ENCODE measurements at regions not wholly inside any gene's neighbourhood (a gene's known extent, or its start where the extent isn't known, plus 50 kb on each side); places are given as distances from the start of the nearest gene placed in this dataset.
"Not testable (repeated sequence)": the region's sequence is repeated elsewhere in the genome, so short reads cannot be mapped to it uniquely, and the experiment has no call there.

GRCh38 chr1:182164273-182164672 lies 102.8 kb upstream of the ZNF648 start:
- no peaks in the 10 kb centered on the region for H3K36me3 ChIP-seq
- peaks cover 0 to 7% (median 0%) of the 10 kb centered on the region in 4 donors for H3K4me1 ChIP-seq
- intact Hi-C loops (cut with DNase I; ENCODE audit: low total_unique reads), result no loop called here
- 67 to 79% methylated on average over 1 to 2 of the region's 2 CpGs for WGBS, 2 donors (ENCODE audit: low coverage in 1 of 2)
- no peaks in the 10 kb centered on the region for H3K27me3 ChIP-seq
- no peak overlapping the region for H3K4me3 ChIP-seq
- no peak for DNase-seq
- peak overlapping the region; percentile 30 to 62 (median 48) for H3K27ac ChIP-seq
- TF ChIP-seq POLR2AphosphoS5 (IDR thresholded peaks at IDR 0.05), result no peak
- TF ChIP-seq CTCF (IDR thresholded peaks at IDR 0.05), result no peak
- TF ChIP-seq EP300 (IDR thresholded peaks at IDR 0.05; ENCODE audit: low read depth), result no peak
- no peak for TF ChIP-seq POLR2A (IDR thresholded peaks at IDR 0.05)
- in situ Hi-C loops (cut with MboI; ENCODE audit: low pct_ligation_motif_present in 1 of 4, low pct_unique_long_range_greater_than_20kb in 1 of 4, low sequenced_read_pairs in 3 of 4), result no loop called here
- H3K9me3 ChIP-seq, result peaks cover 6 to 9% of the 10 kb centered on the region in 2 donors

GRCh38 chr1:182163821-182164223 lies 102.3 kb upstream of the ZNF648 start:
- H3K27me3 ChIP-seq, result no peaks in the 10 kb centered on the region
- DNase-seq, result peak; percentile 24
- TF ChIP-seq POLR2A (IDR thresholded peaks at IDR 0.05) (no peak), EP300 (IDR thresholded peaks at IDR 0.05; ENCODE audit: low read depth) (no peak), CTCF (IDR thresholded peaks at IDR 0.05) (no peak), POLR2AphosphoS5 (IDR thresholded peaks at IDR 0.05) (peak in 2 of 3 donors; percentile 45 to 62)
- peak overlapping the region; percentile 30 to 62 (median 54) for H3K27ac ChIP-seq
- H3K4me1 ChIP-seq, result peaks cover 0 to 7% (median 0%) of the 10 kb centered on the region in 4 donors
- WGBS, 2 donors (ENCODE audit: low coverage in 1 of 2), result 85 to 88% methylated on average over 1 to 5 of the region's 5 CpGs
- in situ Hi-C loops (cut with MboI; ENCODE audit: low pct_ligation_motif_present in 1 of 4, low pct_unique_long_range_greater_than_20kb in 1 of 4, low sequenced_read_pairs in 3 of 4), result no loop called here
- intact Hi-C loops (cut with DNase I; ENCODE audit: low total_unique reads), result no loop called here
- no peak overlapping the region for H3K4me3 ChIP-seq
- H3K36me3 ChIP-seq, result no peaks in the 10 kb centered on the region
- H3K9me3 ChIP-seq, result peaks cover 10 to 13% of the 10 kb centered on the region in 2 donors

- H3K27ac ChIP-seq, result no peak overlapping the region
- TF ChIP-seq POLR2AphosphoS5 (IDR thresholded peaks at IDR 0.05) (no peak), CTCF (IDR thresholded peaks at IDR 0.05) (no peak), EP300 (IDR thresholded peaks at IDR 0.05; ENCODE audit: low read depth) (no peak), POLR2A (IDR thresholded peaks at IDR 0.05) (no peak)
- H3K27me3 ChIP-seq, result no peaks in the 10 kb centered on the region
- peaks cover 10 to 13% of the 10 kb centered on the region in 2 donors for H3K9me3 ChIP-seq
- in situ Hi-C loops (cut with MboI; ENCODE audit: low pct_ligation_motif_present in 1 of 4, low pct_unique_long_range_greater_than_20kb in 1 of 4, low sequenced_read_pairs in 3 of 4) (no loop called here), intact Hi-C loops (cut with DNase I; ENCODE audit: low total_unique reads) (no loop called here)
- no peaks in the 10 kb centered on the region for H3K36me3 ChIP-seq
- no peak overlapping the region for H3K4me3 ChIP-seq
- no peak for DNase-seq
- peaks cover 0 to 7% (median 0%) of the 10 kb centered on the region in 4 donors for H3K4me1 ChIP-seq
These were observed 97.9 kb upstream of the ZNF648 start for GRCh38 chr1:182159443-182159842.

- TF ChIP-seq POLR2A (IDR thresholded peaks at IDR 0.05) (no peak), CTCF (IDR thresholded peaks at IDR 0.05) (no peak), POLR2AphosphoS5 (IDR thresholded peaks at IDR 0.05) (no peak), EP300 (IDR thresholded peaks at IDR 0.05; ENCODE audit: low read depth) (no peak)
- Histone ChIP-seq H3K27me3 (no peaks in the 10 kb centered on the region), H3K4me1 (no peaks in the 10 kb centered on the region), H3K4me3 (no peak overlapping the region), H3K27ac (no peak overlapping the region), H3K9me3 (peaks cover 10 to 13% of the 10 kb centered on the region in 2 donors), H3K36me3 (no peaks in the 10 kb centered on the region)
- in situ Hi-C loops (cut with MboI; ENCODE audit: low pct_ligation_motif_present in 1 of 4, low pct_unique_long_range_greater_than_20kb in 1 of 4, low sequenced_read_pairs in 3 of 4) (no loop called here), intact Hi-C loops (cut with DNase I; ENCODE audit: low total_unique reads) (no loop called here)
- DNase-seq, result no peak
- 82 to 92% methylated on average over 2 of the region's 2 CpGs for WGBS, 2 donors (ENCODE audit: low coverage in 1 of 2)
These were observed 95.7 kb upstream of the ZNF648 start for GRCh38 chr1:182157187-182157586.

- H3K9me3 ChIP-seq; in situ Hi-C loops (cut with MboI; ENCODE audit: low pct_ligation_motif_present in 1 of 4, low pct_unique_long_range_greater_than_20kb in 1 of 4, low sequenced_read_pairs in 3 of 4); H3K27me3 ChIP-seq; H3K36me3 ChIP-seq; intact Hi-C loops (cut with DNase I; ENCODE audit: low total_unique reads); DNase-seq; H3K27ac ChIP-seq; H3K4me1 ChIP-seq; H3K4me3 ChIP-seq: not testable (repeated sequence)
- WGBS, 2 donors (ENCODE audit: low coverage in 1 of 2), result 100% methylated on average over 1 of the region's 1 CpG
These were observed 92.9 kb upstream of the ZNF648 start for GRCh38 chr1:182154425-182154824.
